Suprapubic skin (tissue), 4 donors: ENCODE measurements at regions not wholly inside any gene's neighbourhood (a gene's known extent, or its start where the extent isn't known, plus 50 kb on each side); places are given as distances from the start of the nearest gene placed in this dataset.
A peak's percentile ranks its signal among the peaks of the same experiment; 100 is the strongest.

Source experiments
- DNase-seq, 2 donors: peaks; one replicate each; pipeline ENCODE4 v3.0.0-alpha.2; 2019; ENCODE audit warnings: low spot score in 2 of 2
- H3K27ac ChIP-seq: fragments of 200-600 bp; sonication (generic); one replicate; pipeline ENCODE4 v1.5.1; 2019
- H3K27me3 ChIP-seq: fragments of 200-600 bp; sonication (generic); one replicate; pipeline ENCODE4 v1.5.1; 2019
- H3K36me3 ChIP-seq: fragments of 200-600 bp; sonication (generic); one replicate; pipeline ENCODE4 v1.5.1; 2019
- H3K4me1 ChIP-seq: fragments of 200-600 bp; sonication (generic); one replicate; pipeline ENCODE4 v1.5.1; 2019
- H3K4me3 ChIP-seq: fragments of 200-600 bp; sonication (generic); one replicate; pipeline ENCODE4 v1.5.1; 2019; ENCODE audit warnings: mild to moderate bottlenecking
- H3K9me3 ChIP-seq: fragments of 200-600 bp; sonication (generic); one replicate; pipeline ENCODE4 v1.5.1; 2019
- EP300 ChIP-seq: sonication (generic); formaldehyde crosslinking; IDR thresholded peaks from one replicate; pipeline ENCODE4 v1.6.1; 2017; ENCODE audit warnings: antibody characterized with exemption
- POLR2A ChIP-seq, 2 donors: fragments of 450-650 bp; IDR thresholded peaks; one replicate each; pipeline ENCODE4 v1.6.1; 2017; ENCODE audit warnings: antibody characterized with exemption in 2 of 2, mild to moderate bottlenecking in 2 of 2, moderate library complexity in 2 of 2
- POLR2AphosphoS5 ChIP-seq, 3 donors: sonication (generic); formaldehyde crosslinking; IDR thresholded peaks; one replicate each; pipeline ENCODE4 v1.6.1; 2017; ENCODE audit warnings: antibody characterized with exemption in 3 of 3
- WGBS: methylation state at CpG from one replicate; pipeline ENCODE4 v1.1.5; 2018; 5-methylcytosine and 5-hydroxymethylcytosine counted together
- TF ChIP-seq, protein P1 (sequence below), 2 donors: fragments of 200-600 bp in 1 of 2; fragments of 450-650 bp in 1 of 2; sonication (generic) in 1 of 2; IDR thresholded peaks; one replicate each; pipeline ENCODE4 v1.5.1; 2016 to 2019; ENCODE audit warnings: antibody characterized with exemption in 2 of 2, mild to moderate bottlenecking in 1 of 2, moderate library complexity in 1 of 2

DNA sequence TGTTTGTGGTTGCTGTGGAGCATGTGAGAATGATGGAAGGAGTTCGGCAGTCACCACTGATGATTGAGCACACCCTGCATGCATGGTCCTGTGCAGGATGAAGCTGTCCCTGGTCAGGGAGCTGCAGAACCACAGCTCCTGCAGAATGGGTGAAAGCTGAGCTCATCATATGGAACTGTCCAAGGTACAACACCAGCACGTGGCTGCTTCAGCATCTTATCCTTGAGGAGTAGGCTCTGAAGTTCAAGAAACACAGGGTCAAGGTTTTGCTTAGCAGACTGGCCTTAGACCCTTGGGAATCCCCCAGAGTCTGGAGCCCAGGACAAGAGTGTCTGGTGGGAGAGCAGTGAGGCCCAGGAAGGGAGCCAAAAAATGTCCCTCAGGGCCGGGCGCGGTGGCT is 182.4 kb upstream of the LARGE1 start:
- no peak overlapping the region for H3K4me3 ChIP-seq

DNA sequence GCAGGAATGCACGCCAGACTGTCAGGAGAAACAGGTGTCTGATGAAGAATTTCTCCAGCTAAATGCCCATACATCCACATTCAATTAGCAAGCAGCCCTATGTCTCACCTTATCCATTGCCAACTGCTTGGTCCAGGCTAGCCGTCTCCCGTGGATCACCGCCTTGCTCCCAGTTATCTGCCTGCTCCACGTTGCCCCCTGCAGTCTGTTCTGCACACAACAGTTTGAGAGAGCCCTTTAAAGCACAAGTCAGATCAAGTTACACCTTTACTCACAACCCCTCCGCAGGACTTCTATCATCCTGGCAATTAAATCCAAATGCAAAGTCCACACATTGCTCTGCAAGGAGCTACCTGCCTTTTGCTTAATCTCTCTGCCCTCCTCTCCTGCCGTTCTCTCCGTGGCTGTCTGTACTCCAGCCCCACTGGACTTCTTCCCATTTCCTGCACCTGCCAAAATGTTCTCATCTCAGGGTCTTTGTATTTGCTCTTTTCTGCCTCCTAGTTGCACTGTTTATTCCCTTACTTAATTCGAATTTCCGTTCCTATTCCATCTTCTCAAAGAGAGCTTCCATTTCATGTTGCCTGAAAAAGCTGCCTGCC is 185.3 kb upstream of the LARGE1 start:
- H3K9me3 ChIP-seq = no peaks in the 10 kb centered on the region
- H3K27ac ChIP-seq = no peak overlapping the region
- 15% methylated on average over 10 of the region's 10 CpGs for WGBS
- no peaks in the 10 kb centered on the region for H3K36me3 ChIP-seq
- peaks cover 10% of the 10 kb centered on the region for H3K27me3 ChIP-seq
- no peak for DNase-seq
- TF ChIP-seq, protein P1, sequence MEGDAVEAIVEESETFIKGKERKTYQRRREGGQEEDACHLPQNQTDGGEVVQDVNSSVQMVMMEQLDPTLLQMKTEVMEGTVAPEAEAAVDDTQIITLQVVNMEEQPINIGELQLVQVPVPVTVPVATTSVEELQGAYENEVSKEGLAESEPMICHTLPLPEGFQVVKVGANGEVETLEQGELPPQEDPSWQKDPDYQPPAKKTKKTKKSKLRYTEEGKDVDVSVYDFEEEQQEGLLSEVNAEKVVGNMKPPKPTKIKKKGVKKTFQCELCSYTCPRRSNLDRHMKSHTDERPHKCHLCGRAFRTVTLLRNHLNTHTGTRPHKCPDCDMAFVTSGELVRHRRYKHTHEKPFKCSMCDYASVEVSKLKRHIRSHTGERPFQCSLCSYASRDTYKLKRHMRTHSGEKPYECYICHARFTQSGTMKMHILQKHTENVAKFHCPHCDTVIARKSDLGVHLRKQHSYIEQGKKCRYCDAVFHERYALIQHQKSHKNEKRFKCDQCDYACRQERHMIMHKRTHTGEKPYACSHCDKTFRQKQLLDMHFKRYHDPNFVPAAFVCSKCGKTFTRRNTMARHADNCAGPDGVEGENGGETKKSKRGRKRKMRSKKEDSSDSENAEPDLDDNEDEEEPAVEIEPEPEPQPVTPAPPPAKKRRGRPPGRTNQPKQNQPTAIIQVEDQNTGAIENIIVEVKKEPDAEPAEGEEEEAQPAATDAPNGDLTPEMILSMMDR (IDR thresholded peaks at IDR 0.05) = peak in 1 of 2 donors; percentile 64
- no peak for TF ChIP-seq POLR2A (IDR thresholded peaks at IDR 0.05)
- no peak overlapping the region for H3K4me3 ChIP-seq
- H3K4me1 ChIP-seq = no peaks in the 10 kb centered on the region

More for the DNA sequence above, 182.4 kb upstream of the LARGE1 start:
- 67% methylated on average over 5 of the region's 5 CpGs for WGBS
- DNase-seq = no peak
- H3K27me3 ChIP-seq = peaks cover 10% of the 10 kb centered on the region
- no peaks in the 10 kb centered on the region for H3K9me3 ChIP-seq
- TF ChIP-seq EP300 (no peak), POLR2A (IDR thresholded peaks at IDR 0.05) (no peak), POLR2AphosphoS5 (IDR thresholded peaks at IDR 0.05) (no peak)
- TF ChIP-seq, protein P1 (IDR thresholded peaks at IDR 0.05) = no peak
- no peak overlapping the region for H3K27ac ChIP-seq
- no peaks in the 10 kb centered on the region for H3K36me3 ChIP-seq
- no peaks in the 10 kb centered on the region for H3K4me1 ChIP-seq

DNA sequence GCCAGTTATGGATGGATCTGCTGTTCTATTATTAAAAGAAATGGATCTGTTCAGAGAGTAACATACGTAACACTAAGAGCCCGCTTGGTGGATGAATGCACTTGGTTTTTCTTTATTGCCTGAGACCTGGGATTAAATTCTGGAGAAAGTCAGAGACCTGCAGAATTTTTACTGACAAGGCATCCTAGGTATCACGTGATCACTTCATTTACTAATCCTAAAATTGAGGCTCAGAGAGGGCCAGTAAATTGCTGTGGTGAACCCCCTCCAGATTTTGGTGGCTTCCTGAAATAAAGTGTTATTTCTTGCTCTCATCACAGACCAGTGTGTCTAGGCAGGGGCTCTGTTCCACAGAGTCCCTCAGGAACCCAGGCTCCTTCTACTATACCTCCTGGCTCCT is 187.9 kb upstream of the LARGE1 start:
- Histone ChIP-seq H3K9me3 (no peaks in the 10 kb centered on the region), H3K27me3 (peaks cover 10% of the 10 kb centered on the region), H3K27ac (no peak overlapping the region), H3K36me3 (no peaks in the 10 kb centered on the region), H3K4me3 (no peak overlapping the region), H3K4me1 (no peaks in the 10 kb centered on the region)
- WGBS = 80% methylated on average over 3 of the region's 3 CpGs
- DNase-seq = no peak
- TF ChIP-seq POLR2AphosphoS5 (IDR thresholded peaks at IDR 0.05) = no peak
- TF ChIP-seq EP300 = no peak
- TF ChIP-seq, protein P1 (IDR thresholded peaks at IDR 0.05) = no peak
- TF ChIP-seq POLR2A (IDR thresholded peaks at IDR 0.05) = no peak

DNA sequence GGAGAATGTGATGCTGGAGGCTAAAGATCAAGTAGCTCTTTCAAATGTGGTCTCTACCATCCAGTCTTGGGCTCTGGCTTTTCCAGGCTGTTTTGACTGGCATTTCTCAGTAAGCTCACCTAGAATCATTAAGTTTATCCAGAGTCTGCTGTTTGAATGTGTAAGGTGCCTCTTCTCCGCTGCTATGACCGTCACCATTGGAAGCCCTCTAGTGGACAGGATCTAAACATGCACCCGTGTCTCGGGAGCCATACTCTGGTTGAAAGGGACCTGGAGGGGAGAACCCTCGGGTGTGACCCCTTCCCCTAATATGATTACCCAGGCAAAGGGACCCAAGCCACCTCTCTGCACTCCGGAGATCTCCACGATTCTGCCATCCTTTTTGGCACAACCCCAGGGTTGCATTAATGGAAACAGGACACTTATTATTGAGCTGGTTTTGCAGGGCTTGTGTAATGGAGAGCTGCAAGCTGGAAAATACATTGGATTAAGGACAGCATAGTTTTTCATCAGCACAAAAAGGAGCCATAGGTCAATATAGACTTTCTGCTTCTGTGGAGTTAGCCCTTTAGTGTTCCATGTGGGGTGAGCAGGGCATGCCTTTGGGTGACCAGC is 191.0 kb upstream of the LARGE1 start:
- no peaks in the 10 kb centered on the region for H3K9me3 ChIP-seq
- H3K4me3 ChIP-seq = no peak overlapping the region
- TF ChIP-seq EP300 (no peak), POLR2AphosphoS5 (IDR thresholded peaks at IDR 0.05) (no peak)
- TF ChIP-seq, protein P1 (IDR thresholded peaks at IDR 0.05) = peak in 1 of 2 donors; percentile 66
- no peaks in the 10 kb centered on the region for H3K36me3 ChIP-seq
- H3K27ac ChIP-seq = no peak overlapping the region
- no peak for DNase-seq
- 15% methylated on average over 7 of the region's 7 CpGs for WGBS
- no peaks in the 10 kb centered on the region for H3K4me1 ChIP-seq
- H3K27me3 ChIP-seq = peaks cover 6% of the 10 kb centered on the region

DNA sequence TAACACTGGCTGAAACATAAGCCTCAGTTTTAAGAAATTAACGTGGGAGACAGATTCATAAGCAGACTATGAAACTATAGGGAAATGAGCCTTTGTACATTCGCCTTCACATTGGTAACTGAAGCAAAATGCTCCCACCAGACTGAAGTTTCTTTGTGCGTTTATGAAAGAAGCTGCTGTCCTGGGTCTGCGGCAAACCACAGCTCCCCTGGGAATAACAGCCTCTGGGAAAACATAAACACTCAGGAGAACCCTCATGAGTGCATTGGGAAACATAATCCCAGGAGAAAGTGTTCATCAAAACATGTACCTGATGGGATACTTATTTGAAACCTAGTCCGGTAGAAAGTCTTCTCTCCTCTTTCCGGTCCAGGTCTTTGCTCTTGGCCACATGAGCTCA is 193.1 kb upstream of the LARGE1 start:
- H3K4me3 ChIP-seq = no peak overlapping the region
- no peak for TF ChIP-seq EP300
- no peak for TF ChIP-seq POLR2AphosphoS5 (IDR thresholded peaks at IDR 0.05)
- TF ChIP-seq, protein P1 (IDR thresholded peaks at IDR 0.05) = no peak
- TF ChIP-seq POLR2A (IDR thresholded peaks at IDR 0.05) = no peak
- no peak overlapping the region for H3K27ac ChIP-seq
- 72% methylated on average over 6 of the region's 6 CpGs for WGBS
- no peaks in the 10 kb centered on the region for H3K9me3 ChIP-seq
- H3K36me3 ChIP-seq = no peaks in the 10 kb centered on the region
- no peaks in the 10 kb centered on the region for H3K4me1 ChIP-seq
- no peak for DNase-seq
- H3K27me3 ChIP-seq = no peaks in the 10 kb centered on the region
